ENCODE measurements at regions not wholly inside any gene's neighbourhood (a gene's known extent, or its start where the extent isn't known, plus 50 kb on each side); places are given as distances from the start of the nearest gene placed in this dataset.
"Not testable (repeated sequence)": the region's sequence is repeated elsewhere in the genome, so short reads cannot be mapped to it uniquely, and the experiment has no call there.

DNA sequence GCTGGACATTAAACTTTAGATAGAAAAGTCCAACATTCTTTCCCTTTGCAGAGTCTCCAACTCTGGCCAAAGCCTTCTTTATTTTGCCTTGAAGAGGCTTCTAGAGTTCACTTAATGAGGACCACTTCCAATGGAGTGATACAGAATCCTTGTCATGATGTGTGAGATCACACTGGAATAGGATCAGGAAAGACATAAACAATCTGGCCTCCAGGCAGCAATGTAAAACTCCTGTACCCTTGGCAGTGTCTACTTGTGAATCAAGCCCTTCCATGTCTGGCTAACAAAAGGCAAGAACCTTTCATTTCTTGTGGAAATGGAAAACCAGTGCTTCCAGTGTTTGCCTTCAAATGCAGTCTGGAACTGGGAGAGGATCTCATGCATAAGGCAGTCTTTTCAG is 56.5 kb upstream of the FIBIN start:
- no peaks in the 10 kb centered on the region for H3K9me3 ChIP-seq (ENCODE audit: insufficient read depth, low read depth, low read length)
- no peaks in the 10 kb centered on the region for H3K36me3 ChIP-seq (ENCODE audit: insufficient read depth, low read depth, low read length)
- H3K27ac ChIP-seq (ENCODE audit: low read length) = no peak overlapping the region
- peaks cover 12% of the 10 kb centered on the region for H3K27me3 ChIP-seq (ENCODE audit: insufficient read depth, low read length)
- H3K4me3 ChIP-seq (ENCODE audit: low read length) = no peak overlapping the region
- no peaks in the 10 kb centered on the region for H3K4me1 ChIP-seq (ENCODE audit: insufficient read depth, low read length)
- H3K9ac ChIP-seq (ENCODE audit: low read depth, low read length) = no peak overlapping the region

DNA sequence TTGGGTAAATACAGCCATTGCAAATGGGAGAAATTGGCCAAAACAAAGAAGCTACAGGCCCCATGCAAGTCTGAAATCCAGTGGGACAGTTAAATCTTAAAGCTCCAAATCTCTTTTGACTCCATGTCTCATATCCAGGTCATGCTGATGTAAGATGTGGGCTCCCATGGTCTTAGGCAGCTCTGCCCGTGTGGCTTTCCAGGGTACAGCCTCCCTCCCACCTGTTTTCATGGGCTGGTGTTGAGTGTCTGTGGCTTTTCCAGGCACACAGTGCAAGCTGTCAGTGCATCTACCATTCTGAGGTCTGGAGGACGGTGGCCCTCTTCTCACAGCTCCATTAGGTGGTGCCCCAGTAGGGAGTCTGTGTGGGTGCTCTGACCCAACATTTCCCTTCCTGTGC is 53.4 kb upstream of the FIBIN start:
- not testable (repeated sequence) for H3K27me3 ChIP-seq (ENCODE audit: insufficient read depth, low read length); H3K9ac ChIP-seq (ENCODE audit: low read depth, low read length); H3K4me1 ChIP-seq (ENCODE audit: insufficient read depth, low read length); H3K27ac ChIP-seq (ENCODE audit: low read length); H3K9me3 ChIP-seq (ENCODE audit: insufficient read depth, low read depth, low read length); H3K36me3 ChIP-seq (ENCODE audit: insufficient read depth, low read depth, low read length); H3K4me3 ChIP-seq (ENCODE audit: low read length)

DNA sequence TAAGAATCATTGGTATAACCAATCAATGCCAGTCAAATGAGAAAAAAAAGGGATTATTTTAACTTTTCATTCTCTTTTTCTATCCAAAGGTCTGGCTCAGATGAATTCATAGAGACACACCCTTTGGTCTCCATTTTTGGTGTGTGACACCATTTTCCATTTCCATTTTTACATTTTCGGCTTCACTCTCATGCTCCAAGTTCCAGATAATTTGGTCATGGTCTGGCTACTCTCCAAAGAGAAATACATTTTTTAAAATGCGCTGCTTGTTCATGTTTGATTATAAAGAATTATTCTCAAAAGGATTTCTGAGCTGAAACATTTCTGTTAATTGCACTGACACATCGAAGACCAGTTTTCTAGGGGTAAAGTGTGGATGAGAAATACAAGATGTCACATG is 51.6 kb upstream of the FIBIN start:
- Histone ChIP-seq H3K4me1 (ENCODE audit: insufficient read depth, low read length) (no peaks in the 10 kb centered on the region), H3K36me3 (ENCODE audit: insufficient read depth, low read depth, low read length) (no peaks in the 10 kb centered on the region), H3K4me3 (ENCODE audit: low read length) (no peak overlapping the region), H3K27ac (ENCODE audit: low read length) (no peak overlapping the region), H3K9me3 (ENCODE audit: insufficient read depth, low read depth, low read length) (no peaks in the 10 kb centered on the region), H3K9ac (ENCODE audit: low read depth, low read length) (no peak overlapping the region), H3K27me3 (ENCODE audit: insufficient read depth, low read length) (peaks cover 3% of the 10 kb centered on the region)

DNA sequence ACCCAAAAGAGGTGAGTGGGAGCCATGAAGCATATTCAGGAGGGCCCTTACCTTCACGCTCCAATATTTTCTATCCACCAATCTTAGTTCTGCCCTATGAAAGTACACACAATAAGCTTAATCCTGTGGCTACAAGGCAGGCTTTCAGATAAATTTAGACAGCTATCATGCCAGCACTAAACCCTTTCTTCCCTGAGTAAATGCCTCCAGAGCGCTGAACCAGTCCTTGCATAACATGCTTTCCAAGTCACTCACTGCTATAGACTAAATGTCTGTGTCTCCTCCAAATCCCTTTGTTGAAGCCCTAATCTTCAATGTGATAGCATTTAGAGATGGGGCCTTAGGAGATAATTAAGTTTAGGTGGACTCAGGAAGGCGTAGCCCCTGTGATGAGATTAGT is 50.3 kb upstream of the FIBIN start:
- Histone ChIP-seq H3K9ac (ENCODE audit: low read depth, low read length) (no peak overlapping the region), H3K4me3 (ENCODE audit: low read length) (no peak overlapping the region), H3K36me3 (ENCODE audit: insufficient read depth, low read depth, low read length) (no peaks in the 10 kb centered on the region), H3K9me3 (ENCODE audit: insufficient read depth, low read depth, low read length) (no peaks in the 10 kb centered on the region), H3K27me3 (ENCODE audit: insufficient read depth, low read length) (no peaks in the 10 kb centered on the region), H3K27ac (ENCODE audit: low read length) (no peak overlapping the region), H3K4me1 (ENCODE audit: insufficient read depth, low read length) (no peaks in the 10 kb centered on the region)

Measured in iPS-20b (cell line).